NB4 (cell line): ENCODE measurements at regions not wholly inside any gene's neighbourhood (a gene's known extent, or its start where the extent isn't known, plus 50 kb on each side); places are given as distances from the start of the nearest gene placed in this dataset.
"Not testable (repeated sequence)": the region's sequence is repeated elsewhere in the genome, so short reads cannot be mapped to it uniquely, and the experiment has no call there.

Source experiments
- DNase-seq: peaks from one replicate; pipeline ENCODE4 v3.0.0; 2010; ENCODE audit warnings: low read depth
- H3K4me3 ChIP-seq: one replicate; pipeline ENCODE4 v1.5.1; 2011; ENCODE audit warnings: mild to moderate bottlenecking, low read depth, low read length, moderate library complexity
- CTCF ChIP-seq: IDR thresholded peaks from one replicate; pipeline ENCODE4 v1.5.1; 2012; ENCODE audit warnings: low read depth, low read length
- MYC ChIP-seq: IDR thresholded peaks from 2 replicates; pipeline ENCODE4 v1.6.1; 2011; ENCODE audit warnings: low read depth, low read length
- POLR2A ChIP-seq: IDR thresholded peaks from 2 replicates; pipeline ENCODE4 v1.6.1; 2011; ENCODE audit warnings: mild to moderate bottlenecking; ENCODE audit not compliant: insufficient read length; ENCODE audit errors: extremely low read depth
- TF ChIP-seq, protein P1 (sequence below): IDR thresholded peaks from 2 replicates; pipeline ENCODE4 v1.6.1; 2011; ENCODE audit warnings: low read depth, low read length

DNA sequence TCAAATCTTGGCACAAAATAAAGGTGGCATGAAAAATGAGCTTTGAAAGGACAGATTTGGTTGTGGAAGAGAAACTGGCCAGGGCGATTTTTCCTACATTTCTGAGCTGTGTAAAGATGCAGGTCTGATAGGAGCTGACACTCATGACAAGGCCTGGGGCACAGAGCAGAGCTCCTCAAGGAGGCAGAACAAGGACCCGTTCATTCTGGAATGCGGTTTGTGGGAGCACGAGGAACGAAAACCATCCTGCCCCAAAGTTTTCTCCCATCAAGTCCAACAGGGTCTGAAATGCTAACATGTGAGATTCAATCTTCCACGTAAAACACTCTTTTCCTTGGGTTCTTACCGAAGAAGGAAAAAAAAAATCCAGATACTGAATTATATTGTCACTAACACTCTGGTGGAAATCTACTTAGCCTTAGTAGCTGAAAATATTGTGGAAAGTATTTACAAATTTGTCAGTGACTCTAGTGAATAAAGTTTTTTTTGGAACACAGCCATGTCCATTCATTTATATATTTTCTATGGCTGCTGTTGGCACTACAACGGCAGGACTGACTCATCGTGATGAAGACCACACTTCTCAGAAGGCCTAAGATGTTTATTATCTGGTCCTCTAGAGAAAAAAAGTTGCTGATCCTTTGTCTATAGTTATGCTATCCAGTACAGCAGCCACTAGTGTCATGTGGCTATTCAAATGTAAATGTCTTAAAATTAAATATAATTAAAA lies 215.7 kb downstream of the BAMBI start:
- TF ChIP-seq, protein P1, sequence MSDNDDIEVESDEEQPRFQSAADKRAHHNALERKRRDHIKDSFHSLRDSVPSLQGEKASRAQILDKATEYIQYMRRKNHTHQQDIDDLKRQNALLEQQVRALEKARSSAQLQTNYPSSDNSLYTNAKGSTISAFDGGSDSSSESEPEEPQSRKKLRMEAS = no peak
- TF ChIP-seq POLR2A (no peak), MYC (no peak), CTCF (no peak)
- no peak overlapping the region for H3K4me3 ChIP-seq
- DNase-seq = no peak

- TF ChIP-seq MYC (no peak), POLR2A (no peak), CTCF (no peak)
- TF ChIP-seq, protein P1 = no peak
- no peak overlapping the region for H3K4me3 ChIP-seq
- DNase-seq = no peak
Measured at GRCh38 chr10:28894146-28894545, 216.8 kb downstream of the BAMBI start.

DNA sequence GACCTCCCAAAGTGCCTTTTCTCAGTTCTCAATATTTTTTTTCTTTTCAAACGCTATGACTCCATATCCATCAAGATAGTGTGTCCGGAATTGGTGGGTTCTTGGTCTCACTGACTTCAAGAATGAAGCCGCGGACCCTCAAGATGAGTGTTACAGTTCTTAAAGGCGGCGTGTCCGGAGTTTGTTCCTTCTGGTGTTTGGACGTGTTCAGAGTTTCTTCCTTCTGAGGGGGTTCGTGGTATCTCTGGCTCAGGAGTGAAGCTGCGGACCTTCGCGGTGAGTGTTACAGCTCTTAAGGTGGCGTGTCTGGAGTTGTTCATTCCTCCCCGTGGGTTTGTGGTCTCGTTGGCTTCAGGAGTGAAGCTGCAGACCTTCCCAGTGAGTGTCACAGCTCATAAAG lies 218.3 kb downstream of the BAMBI start:
- DNase-seq, H3K4me3 ChIP-seq: not testable (repeated sequence)

DNA sequence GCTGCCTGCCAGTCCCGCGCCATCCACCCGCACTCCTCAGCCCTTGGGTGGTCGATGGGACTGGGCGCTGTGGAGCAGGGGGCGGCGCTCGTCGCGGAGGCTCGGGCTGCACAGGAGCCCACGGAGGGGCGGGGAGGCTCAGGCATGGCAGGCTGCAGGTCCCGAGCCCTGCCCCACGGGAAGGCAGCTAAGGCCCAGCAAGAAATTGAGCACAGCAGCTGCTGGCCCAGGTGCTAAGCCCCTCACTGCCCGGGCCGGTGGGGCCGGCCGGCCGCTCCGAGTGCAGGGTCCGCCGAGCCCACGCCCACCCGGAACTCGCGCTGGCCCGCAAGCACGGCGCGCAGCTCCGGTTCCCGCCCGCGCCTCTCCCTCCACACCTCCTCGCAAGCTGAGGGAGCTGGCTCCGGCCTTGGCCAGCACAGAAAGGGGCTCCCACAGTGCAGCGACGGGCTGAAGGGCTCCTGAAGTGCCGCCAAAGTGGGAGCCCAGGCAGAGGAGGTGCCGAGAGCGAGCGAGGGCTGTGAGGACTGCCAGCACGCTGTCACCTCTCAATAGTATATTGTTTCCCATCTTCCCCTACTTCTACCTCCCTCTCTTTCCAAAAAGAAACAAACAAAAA lies 219.6 kb downstream of the BAMBI start:
- H3K4me3 ChIP-seq, DNase-seq: not testable (repeated sequence)

DNA sequence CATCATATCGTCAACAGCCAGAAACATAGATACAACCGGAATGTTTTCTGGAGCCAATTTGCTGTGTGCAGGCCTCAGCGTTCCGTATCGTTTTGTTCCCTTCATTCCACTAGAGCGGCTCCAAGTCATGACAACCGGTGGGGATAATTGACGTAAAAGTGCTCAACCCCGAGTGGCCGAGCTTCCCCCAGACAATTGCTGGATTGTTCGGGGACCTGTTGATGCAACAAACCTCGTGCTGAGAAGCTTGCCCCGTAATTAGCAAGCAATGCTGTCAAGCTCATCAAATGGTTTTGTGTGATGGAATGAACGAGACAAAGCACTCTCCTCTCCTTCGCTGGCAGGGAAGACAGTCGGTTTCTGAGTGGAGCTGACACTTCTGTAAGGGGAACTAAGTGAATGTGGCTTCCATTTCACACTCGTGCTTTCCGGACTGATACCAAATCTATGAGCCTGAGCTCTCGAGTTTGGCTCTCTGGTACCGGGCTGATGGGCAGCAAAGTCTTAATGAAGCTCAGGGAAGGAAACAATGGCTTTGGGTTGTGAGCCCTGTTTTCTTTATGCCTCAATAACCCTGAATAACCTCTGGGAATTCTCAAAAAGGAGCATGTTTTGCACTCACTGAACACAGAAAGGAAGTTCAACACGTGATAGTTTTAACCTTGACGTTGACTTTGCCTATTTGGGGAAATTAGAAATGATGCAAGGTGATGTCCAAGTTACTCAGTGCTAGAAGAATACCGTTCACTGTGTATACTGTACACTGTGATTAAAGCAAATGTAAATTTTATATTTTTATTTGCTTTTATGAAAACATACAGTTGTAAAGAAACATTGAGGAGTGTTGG lies 220.5 kb downstream of the BAMBI start:
- H3K4me3 ChIP-seq = no peak overlapping the region
- no peak for DNase-seq
- no peak for TF ChIP-seq CTCF
- TF ChIP-seq POLR2A = no peak
- TF ChIP-seq, protein P1 = no peak
- no peak for TF ChIP-seq MYC

DNA sequence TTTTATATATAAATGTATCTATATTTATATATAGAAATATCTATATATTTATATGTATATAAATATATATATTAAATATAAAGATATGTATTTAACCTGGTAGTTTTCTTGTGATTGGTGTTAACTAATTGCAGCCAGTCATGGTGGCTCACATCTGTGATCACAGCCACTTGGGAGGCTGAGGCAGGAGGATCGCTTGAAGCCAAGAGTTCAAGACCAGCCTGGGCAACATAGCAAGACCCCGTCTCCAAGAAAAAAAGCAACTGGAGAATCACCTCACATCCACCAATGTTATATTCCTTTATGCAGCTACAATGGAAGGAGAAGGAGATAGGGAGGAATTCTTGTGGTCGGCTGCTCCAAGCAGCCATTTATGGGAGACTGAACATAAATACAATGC lies 224.9 kb downstream of the BAMBI start:
- DNase-seq = no peak
- TF ChIP-seq, protein P1 = no peak
- TF ChIP-seq MYC (no peak), POLR2A (no peak), CTCF (no peak)
- no peak overlapping the region for H3K4me3 ChIP-seq
